Left renal cortex interstitium (tissue), 4 donors: ENCODE measurements at regions not wholly inside any gene's neighbourhood (a gene's known extent, or its start where the extent isn't known, plus 50 kb on each side); places are given as distances from the start of the nearest gene placed in this dataset.

Experiments used
- DNase-seq, 4 donors: peaks; one replicate each; pipeline ENCODE4 v3.0.0-alpha.2; 2013; ENCODE audit warnings: low read depth in 4 of 4, low spot score in 2 of 4, missing footprints in 1 of 4

DNA sequence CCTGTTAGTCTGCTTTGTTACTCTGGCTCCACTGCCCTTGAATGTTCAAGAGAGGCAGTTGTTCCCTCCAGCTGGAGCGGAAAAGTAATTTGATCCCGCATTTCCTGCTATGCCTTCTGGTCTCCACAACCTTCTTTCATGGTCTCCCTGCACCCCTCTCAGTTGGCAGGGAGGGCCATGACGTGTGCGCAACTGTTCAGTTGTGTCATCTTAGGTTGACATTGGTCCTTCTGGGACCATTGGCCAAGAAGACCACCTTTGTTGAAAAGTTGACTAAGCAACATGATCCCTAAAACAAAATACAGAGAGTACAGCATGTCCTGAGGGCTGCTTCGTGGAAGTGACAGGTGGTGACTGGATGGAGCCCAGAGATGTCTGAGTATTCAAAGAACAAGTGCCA is 192.5 kb upstream of the TUT7 start:
- DNase-seq: no peak

DNA sequence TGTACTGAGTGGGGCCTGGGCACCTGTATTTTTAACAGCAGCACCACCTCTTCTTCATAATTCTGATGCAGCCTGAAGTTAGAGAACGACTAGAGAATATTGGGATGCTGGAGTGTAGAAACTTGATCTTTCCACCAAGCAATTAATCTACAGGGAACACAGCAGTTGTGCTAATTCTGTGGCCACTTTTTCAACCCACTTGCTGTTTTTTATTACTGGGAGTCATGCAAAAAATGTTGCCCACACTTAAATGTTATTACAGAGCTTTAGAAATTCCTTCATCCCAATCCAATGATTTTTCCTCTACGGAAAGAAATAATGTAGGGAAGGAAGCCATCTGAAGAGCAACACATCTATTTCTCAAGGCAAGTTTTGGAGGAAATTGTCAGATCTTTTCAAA is 190.9 kb upstream of the TUT7 start:
- no peak for DNase-seq

DNA sequence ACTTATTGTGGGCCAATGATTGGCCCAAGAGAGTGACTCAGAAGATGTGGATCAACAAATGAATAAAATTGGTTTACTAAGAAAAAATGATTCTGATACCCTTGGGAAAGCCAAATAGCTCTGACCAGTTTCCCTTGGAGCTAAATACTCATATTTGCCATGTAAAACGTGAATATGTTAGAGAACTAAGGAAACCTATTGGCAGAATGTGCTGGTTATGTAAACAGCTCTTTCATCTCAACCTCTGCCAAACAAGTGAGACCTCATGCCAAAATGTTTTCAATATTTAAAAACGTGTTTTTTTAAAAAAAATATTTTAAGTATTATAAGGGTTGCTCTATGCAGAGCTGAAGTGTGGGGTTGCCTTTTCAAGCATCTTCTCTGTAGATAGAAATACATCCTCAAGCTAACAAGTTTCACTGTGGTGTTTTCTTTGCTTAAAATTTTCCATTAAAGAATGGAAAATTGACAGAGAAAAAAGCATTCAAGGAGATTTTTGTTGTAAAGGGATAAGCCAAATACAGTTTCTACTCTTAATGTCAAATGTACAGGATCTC is 186.9 kb upstream of the TUT7 start:
- no peak for DNase-seq

DNA sequence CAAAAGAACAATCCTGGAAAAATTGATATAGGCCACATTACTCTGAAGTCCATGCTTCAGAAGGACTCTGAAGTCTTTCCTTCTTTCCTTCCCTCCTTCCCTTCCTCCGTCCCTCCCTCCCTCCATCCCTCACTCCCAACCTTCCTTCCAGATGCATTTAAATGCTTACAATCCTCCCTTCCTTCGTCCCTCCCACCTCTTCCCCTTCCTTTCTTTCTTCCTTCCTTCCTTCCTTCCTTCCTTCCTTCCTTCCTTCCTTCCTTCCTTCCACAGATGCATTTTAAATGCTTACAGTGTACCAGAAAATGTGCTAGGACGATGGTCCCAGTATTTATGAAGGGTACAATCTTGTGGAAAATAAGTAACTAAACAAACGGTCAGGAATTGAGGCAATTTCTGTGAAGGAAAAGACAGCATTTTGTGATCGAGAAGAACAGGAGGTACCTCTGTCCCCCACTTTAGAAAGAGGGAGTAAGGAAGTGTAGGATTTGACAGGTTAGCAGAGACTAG is 181.3 kb upstream of the TUT7 start:
- no peak for DNase-seq

DNA sequence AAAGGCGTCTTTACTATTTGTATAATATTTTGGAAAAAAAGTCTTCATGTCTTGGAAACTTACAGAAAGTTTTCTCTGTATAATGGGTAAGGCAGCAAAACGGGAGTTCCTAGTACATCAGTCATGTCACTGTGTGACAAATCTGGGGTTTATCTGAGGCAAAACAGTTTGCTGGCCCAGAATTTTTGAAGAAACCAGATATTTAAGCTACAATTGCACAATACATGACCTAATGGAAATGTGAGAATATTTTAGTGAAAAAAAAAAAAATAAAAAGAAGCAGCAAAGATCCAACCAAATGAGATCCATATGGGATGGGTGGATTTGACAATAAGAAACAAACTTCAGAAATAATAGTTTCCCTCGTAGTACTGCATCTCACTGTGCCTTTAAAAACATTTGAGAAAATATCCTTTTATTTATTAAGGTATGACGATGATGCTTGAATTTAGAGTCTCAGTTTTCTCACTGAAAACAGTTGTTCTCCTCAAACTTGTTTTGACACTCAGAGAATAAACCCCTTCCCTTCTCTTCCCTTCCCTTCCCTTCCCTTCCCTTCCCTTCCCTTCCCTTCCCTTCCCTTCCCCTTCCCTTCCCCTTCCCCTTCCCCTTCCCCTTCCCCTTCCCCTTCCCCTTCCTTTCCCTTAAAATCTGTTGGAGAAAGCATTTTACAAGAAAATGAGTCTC is 180.5 kb upstream of the TUT7 start:
- DNase-seq: no peak

DNA sequence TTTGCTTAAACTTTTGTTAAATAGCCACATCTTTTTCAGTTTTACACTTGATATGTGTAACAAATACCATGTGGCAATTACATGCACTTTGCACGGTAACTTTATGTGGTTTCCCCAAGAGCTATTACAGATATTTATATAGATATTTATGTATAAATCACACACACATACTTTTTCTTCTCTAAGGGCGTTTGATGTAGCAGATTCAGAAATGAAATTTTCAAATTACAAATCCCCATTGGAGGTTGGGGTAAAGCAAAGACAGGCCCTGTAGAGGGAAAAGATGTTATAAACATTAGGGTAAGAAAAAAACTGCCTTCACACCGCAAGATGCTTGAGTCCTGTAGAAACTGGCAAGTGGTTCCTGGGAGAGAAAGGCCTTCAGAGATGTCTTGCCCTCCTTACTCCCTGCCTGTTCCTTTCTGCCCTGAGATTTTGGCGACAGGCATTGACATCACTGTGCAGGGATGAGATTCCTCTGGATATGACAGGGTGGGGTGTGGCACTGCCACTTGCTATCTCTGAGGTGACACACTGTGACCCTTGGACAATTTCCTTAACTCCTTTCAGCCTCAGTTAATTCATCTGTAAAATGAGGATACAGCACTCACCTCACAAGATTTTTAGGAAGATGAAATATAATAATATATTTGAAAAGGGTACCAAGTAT is 177.9 kb upstream of the TUT7 start:
- DNase-seq: no peak

DNA sequence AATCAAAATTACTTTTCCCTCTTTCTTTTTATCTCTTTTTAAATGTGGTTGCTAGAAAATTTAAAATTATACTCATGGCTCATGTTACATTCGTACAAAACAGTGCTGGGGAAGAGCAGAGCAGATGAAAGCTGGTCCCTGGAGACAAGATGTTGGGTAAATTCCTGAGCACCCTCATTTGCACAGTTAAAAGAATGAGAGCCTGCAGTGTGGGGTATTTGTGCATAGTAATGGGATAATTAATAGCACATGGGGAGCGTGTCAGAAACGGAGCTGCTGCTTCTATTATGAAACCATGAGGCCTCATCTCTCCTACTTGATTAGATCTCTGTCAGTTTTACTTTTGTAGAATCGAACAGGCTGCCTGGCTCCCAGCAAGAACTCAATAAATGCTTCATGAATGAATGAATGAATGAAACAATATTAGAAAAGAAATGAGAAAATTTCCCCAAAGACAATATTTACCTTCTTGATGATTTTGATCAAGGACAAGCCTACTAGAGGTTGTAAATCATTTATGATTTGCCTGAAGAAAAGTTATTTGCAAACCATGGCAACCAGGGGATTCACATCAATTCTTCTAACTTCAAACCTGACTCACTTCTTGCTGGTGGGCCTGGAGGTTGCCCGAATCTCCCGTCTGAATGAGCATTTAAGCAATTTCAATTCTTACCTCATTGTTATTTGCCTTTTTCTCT is 177.2 kb upstream of the TUT7 start:
- DNase-seq: no peak

DNA sequence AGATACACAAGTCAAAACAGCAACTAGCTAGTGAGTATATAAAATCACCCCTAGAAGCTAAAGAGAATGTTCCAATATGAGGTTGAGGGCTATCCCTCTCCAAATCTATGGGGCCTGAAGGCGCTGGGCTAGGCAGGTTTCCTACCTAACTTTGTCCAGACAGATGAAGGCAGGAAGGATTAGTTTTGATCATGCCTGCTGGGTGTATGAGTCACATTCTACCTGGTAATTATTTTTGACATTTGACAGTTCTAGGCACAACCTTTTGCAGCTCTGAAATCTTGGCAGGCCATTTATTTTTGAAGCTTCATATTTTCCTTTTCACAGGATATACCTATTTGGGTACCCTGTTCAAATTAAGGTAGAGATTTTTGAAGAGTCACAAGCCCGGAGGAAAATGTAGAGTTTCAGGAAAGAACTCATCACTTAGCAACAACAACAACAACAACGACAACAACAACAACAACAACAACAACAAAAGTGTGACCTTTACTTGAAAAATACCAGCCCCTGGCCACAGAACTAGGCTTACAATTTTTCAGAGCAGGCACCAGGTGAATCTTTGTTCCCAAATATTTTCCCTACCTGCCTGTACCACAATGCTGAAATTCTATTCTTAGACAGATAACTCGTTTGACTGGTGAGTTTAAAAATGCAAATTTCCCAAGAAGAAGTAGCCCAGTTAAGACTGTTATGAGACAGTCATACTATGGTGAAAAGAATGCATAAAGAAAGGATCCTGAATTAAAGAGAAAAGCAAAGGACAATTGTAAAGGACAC is 175.5 kb upstream of the TUT7 start:
- no peak for DNase-seq

DNA sequence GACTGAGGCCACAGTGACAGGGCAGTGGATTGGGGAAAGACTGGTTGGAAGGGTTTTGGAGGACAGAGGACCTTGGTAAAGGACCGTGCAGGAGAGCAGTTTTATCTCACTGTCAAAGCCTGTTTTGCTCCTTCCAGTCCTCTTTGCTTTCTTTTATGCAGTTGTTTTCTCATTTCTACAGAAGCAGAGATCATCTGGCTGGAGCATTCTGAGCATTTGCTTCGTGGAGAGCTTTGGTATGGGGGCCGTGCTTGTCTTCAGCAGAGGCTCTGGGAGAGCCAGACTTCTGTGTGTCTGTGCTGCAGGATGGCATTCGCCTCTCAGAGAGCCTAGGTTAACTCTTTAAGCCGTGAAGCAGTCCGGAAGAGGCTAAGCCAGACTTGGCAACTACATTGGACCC is 171.8 kb upstream of the TUT7 start:
- DNase-seq: no peak

DNA sequence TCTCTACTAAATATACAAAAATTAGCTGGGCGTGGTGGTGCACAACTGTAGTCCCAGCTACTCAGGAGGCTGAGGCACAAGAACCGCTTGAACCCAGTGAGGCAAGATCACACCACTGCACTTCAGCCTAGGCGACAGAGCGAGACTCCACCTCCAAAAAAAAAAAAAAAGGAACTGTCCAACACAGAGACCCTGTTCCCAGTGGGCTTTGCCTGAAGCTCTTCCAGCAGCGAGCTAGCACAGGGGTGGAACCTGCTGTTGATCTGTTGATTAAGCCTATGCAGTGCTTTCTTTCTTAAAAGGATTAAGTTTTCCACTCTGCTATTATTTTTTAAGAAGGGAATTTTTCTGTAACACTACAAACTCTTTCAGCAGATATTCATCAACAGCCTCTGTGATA is 171.0 kb upstream of the TUT7 start:
- no peak for DNase-seq

DNA sequence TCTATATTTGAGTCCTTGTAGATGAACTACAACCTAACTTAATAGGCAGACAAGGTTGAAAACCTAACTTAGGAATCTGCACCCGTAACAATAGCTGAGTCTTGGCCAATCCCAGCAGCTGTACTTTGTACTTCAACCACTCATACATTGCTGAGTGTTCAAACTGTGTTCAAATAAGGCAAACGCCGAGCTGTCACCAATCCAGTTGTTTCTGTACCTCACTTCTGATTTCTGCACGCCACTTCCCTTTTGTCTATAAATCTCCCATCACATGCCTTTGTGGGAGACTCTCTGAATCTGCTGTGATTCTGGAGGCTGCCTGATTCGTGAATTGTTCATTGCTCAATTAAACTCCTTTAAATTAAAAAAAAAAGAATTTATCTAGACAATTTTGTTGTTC is 167.8 kb upstream of the TUT7 start:
- no peak for DNase-seq

DNA sequence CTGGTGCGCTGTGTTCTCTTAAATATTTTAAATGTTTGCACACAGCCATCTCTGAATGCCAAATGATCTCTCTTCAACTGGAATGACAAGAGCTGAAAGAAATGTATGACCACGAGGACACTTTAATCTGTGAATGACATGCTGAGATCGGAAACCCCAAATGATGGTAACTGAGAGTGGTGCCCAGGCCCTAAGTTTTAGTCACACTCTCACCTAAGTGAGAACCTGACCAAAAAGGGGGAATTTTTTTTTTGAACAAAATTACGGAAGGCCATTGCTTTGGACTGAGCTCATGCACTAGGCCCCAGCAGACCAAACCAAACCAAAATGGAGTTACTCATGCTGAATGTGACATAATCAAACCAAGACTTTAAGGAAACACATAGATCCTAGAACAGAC is 167.1 kb upstream of the TUT7 start:
- DNase-seq: no peak

DNA sequence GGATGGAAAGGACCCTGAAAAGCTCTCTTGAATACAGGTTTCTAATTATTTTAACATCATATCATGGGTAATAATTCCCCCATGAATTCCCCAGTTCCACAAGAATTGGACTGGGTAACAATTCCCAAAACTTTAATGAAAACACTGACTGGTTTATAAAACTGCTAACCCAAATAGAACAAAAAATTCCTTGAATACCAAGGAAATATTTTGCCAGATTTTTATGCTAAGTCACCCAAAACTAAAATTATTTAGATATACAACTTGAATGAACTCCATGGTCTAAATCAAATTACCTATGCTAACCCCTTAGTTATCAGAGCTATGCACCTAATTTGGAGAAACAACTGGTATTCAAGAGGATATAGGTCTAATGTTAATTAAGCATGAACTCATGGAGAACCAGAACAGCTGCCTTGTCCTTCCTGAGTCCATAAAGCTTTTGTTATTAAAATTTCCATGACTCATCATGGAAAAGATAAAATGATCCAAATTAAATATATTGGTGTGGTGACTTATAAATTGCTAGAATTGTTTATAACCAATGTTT is 164.9 kb upstream of the TUT7 start:
- DNase-seq: no peak

DNA sequence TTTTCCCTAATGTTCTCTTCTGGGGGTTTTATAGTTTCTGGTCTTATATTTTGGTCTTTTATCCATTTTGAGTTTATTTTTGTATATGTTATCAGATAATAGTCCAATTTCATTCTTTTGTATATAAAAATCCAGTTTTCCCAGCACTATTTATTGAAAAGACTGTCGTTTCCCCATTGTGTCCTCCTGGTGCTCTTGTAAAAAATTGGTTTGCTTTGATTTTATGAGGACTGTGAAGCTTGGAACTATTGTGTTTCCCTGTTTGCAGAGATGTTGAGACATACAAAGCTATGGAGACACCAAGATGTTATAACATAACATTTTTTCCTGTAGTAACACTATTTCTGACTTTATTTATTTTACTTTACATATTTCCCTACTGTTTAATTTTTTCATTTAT is 163.3 kb upstream of the TUT7 start:
- DNase-seq: no peak

DNA sequence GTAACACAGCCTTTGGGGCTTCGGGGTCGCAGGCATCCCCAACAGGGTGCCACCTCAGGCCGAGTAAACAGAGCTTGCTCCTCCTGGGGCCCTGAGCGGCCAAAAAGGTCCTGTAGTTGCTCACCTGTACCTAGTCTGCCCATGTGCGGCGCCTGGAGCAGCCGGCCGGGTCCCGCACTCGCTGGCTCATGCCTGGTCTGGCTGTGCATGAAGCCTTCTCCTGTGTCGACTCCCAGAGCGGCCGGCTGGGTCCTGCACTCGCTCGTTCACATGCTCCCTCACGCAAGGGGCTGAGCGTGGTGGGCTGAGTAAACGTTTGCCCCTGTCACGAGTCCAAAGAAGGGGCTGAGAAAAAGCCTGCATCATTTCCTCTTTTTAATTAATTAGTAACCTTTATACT is 162.4 kb upstream of the TUT7 start:
- DNase-seq: no peak

DNA sequence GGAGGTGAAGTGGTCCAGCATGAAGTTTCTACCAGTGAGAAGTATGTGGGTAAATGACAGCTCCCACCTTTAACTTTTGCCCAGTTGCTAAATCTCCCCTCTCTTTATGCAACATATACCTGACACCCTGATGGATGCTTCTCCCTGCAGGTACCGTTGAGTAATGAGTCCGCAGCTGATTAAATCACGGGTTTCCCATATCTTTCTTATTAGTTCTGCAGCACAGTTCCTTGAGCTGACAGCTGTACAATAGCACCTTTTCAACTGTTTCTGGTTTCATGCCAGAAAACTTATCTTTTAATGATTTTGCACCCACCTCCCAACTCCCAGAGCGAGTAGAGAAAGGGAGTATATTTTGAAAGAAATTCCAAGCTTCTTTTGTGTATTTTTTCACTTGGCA is 161.0 kb upstream of the TUT7 start:
- DNase-seq: no peak

DNA sequence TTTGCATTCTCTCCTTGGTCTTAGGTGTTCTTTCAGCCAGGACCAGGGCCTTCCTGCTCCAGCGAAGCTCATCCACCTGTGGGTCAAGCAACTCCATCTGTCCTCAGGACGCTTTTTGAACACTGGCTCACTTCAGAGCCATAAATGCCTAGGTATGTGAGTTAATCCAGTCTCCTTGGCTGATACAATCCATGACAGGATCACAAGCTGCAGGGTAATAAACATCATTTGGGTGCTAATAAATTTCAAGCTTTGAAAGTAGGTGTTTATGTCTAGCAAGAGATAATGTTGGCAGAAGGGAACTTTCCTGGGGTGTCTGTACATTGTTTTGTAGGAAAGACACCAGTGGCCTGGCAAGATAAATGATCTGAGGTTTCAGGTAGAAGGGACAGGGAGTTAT is 159.2 kb upstream of the TUT7 start:
- DNase-seq: no peak

DNA sequence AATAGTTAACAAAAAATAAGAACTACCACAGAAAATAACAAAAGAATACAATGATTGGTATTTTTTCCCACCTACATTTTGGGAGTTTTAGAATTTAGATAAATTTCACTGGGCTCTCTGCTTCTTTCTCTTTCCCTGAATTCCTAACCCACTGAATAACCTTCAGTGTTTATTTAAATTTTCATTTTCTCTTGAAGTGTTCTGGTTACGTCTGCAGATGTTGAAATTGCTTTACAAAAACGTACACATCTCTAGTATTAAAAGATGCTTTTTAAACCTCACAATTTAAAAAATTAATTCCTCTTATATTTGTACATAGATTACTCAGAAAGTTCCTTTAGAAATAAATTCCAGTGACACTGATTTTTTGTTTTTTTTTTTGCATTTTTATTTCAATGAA is 158.7 kb upstream of the TUT7 start:
- DNase-seq: no peak

DNA sequence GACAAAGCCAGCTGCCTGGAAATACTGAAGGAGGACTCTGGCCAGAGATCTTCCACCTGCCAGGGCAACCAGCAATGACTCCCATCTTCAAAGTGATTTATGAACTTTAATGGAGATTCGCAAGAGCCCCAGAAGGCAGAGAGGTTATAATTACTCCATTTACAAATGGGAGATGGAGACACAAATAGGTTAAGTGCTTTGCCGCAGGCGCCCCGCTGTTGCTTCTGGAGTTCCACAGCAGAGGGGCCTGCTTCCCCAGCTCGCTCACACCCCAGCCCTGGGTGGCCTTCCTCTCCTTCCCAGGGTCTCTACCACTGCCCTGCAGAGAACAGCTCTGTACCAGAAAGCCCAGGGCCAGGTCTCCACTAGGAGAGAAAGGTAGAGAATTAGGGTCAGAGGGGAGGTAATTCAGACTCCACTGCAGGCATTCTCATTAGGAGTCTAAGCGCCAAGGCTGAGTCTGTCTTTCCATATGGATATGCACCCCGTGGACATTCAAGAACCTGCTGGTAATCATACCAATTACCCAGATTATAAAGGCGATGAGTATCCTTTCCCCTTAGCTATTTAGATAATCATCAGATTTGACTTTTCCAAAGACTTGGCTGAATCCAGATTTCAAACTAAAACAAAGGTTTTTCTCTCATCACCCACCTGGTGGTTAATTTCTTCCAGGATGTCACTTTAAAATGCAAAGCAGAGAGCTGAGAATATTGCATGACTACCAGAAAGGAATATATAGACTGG is 157.6 kb upstream of the TUT7 start:
- DNase-seq: no peak
